ENCODE measurements at regions not wholly inside any gene's neighbourhood (a gene's known extent, or its start where the extent isn't known, plus 50 kb on each side); places are given as distances from the start of the nearest gene placed in this dataset.

- no peak overlapping the region for H3K4me3 ChIP-seq (ENCODE audit: low read length)
- DNase-seq (ENCODE audit: low read depth): no peak
- TF ChIP-seq CTCF (conservative IDR thresholded peaks at IDR 0.05; ENCODE audit: low read depth, low read length): no peak
Measured at GRCh38 chr5:166018716-166019115, 2272.7 kb upstream of the WWC1 start.

- TF ChIP-seq CTCF (conservative IDR thresholded peaks at IDR 0.05; ENCODE audit: low read depth, low read length): no peak
- DNase-seq (ENCODE audit: low read depth): no peak
- no peak overlapping the region for H3K4me3 ChIP-seq (ENCODE audit: low read length)
Measured at GRCh38 chr5:166022065-166022464, 2269.4 kb upstream of the WWC1 start.

GRCh38 chr5:166024970-166025369, 2266.5 kb upstream of the WWC1 start:
- DNase-seq (ENCODE audit: low read depth): no peak
- TF ChIP-seq CTCF (conservative IDR thresholded peaks at IDR 0.05; ENCODE audit: low read depth, low read length): no peak
- H3K4me3 ChIP-seq (ENCODE audit: low read length): no peak overlapping the region

GRCh38 chr5:166027582-166027981, 2263.9 kb upstream of the WWC1 start:
- no peak overlapping the region for H3K4me3 ChIP-seq (ENCODE audit: low read length)
- TF ChIP-seq CTCF (conservative IDR thresholded peaks at IDR 0.05; ENCODE audit: low read depth, low read length): no peak
- no peak for DNase-seq (ENCODE audit: low read depth)

- DNase-seq (ENCODE audit: low read depth): no peak
- no peak overlapping the region for H3K4me3 ChIP-seq (ENCODE audit: low read length)
- TF ChIP-seq CTCF (conservative IDR thresholded peaks at IDR 0.05; ENCODE audit: low read depth, low read length): no peak
Measured at GRCh38 chr5:166031926-166032325, 2259.5 kb upstream of the WWC1 start.

GRCh38 chr5:166032601-166033000, 2258.8 kb upstream of the WWC1 start:
- no peak for TF ChIP-seq CTCF (conservative IDR thresholded peaks at IDR 0.05; ENCODE audit: low read depth, low read length)
- no peak overlapping the region for H3K4me3 ChIP-seq (ENCODE audit: low read length)
- no peak for DNase-seq (ENCODE audit: low read depth)

GRCh38 chr5:166045961-166046360, 2245.5 kb upstream of the WWC1 start:
- no peak for TF ChIP-seq CTCF (conservative IDR thresholded peaks at IDR 0.05; ENCODE audit: low read depth, low read length)
- no peak overlapping the region for H3K4me3 ChIP-seq (ENCODE audit: low read length)
- DNase-seq (ENCODE audit: low read depth): no peak
